Activated CD4-positive, CD25-positive, alpha-beta regulatory T cell (primary cell): ENCODE measurements at regions not wholly inside any gene's neighbourhood (a gene's known extent, or its start where the extent isn't known, plus 50 kb on each side); places are given as distances from the start of the nearest gene placed in this dataset.

Experiments used
- DNase-seq, 4 experiments: peaks; one replicate each; lab custom pipeline; 2025; lab: John Stamatoyannopoulos, UW

- DNase-seq = no peak
Measured at GRCh38 chr22:48709976-48710375, 1117.7 kb downstream of the BRD1 start.

- no peak for DNase-seq
Measured at GRCh38 chr22:48709453-48709852, 1118.2 kb downstream of the BRD1 start.

- DNase-seq = no peak
Measured at GRCh38 chr22:48708558-48709245, 1119.0 kb downstream of the BRD1 start.

GRCh38 chr22:48707763-48708557, 1119.7 kb downstream of the BRD1 start:
- no peak for DNase-seq

- DNase-seq = no peak
Measured at GRCh38 chr22:48706934-48707762, 1120.5 kb downstream of the BRD1 start.

- DNase-seq = no peak
Measured at GRCh38 chr22:48705917-48706605, 1121.6 kb downstream of the BRD1 start.

- DNase-seq = no peak
Measured at GRCh38 chr22:48705159-48705916, 1122.3 kb downstream of the BRD1 start.

- DNase-seq = no peak
Measured at GRCh38 chr22:48704335-48704734, 1123.3 kb downstream of the BRD1 start.

- no peak for DNase-seq
Measured at GRCh38 chr22:48703265-48703941, 1124.3 kb downstream of the BRD1 start.

- no peak for DNase-seq
Measured at GRCh38 chr22:48702573-48703264, 1125.0 kb downstream of the BRD1 start.

GRCh38 chr22:48701296-48702030, 1126.2 kb downstream of the BRD1 start:
- DNase-seq = no peak

- no peak for DNase-seq
Measured at GRCh38 chr22:48700566-48701295, 1126.9 kb downstream of the BRD1 start.

- no peak for DNase-seq
Measured at GRCh38 chr22:48700180-48700565, 1127.5 kb downstream of the BRD1 start.

- DNase-seq = no peak
Measured at GRCh38 chr22:48699511-48699910, 1128.2 kb downstream of the BRD1 start.

- DNase-seq = no peak
Measured at GRCh38 chr22:48698618-48699017, 1129.1 kb downstream of the BRD1 start.

- no peak for DNase-seq
Measured at GRCh38 chr22:48697694-48698276, 1129.9 kb downstream of the BRD1 start.

GRCh38 chr22:48697223-48697622, 1130.5 kb downstream of the BRD1 start:
- DNase-seq = no peak

- DNase-seq = no peak
Measured at GRCh38 chr22:48696371-48696770, 1131.3 kb downstream of the BRD1 start.
